ENCODE measurements at regions not wholly inside any gene's neighbourhood (a gene's known extent, or its start where the extent isn't known, plus 50 kb on each side); places are given as distances from the start of the nearest gene placed in this dataset.

DNA sequence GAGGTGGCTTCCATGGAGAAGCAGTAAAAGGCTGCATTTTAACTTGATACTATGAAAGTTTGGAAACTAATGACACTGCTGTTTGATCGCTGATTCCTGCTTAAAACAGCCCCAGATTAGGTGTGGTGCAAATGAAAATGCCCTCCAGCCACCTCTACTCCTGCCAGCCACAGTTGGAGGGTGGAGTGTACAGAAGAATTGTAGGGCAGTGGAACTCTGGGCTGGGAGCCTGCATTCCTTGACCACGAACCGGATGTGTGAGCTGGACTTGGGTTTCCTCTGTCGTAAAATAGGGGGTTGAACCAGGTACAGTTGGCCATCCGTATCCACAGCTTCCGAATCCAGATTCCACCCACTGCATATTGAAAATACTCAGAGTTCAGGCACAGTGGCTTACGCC is 84.6 kb upstream of the RFX8 start:
- TF ChIP-seq ZNF565 (CRISPR knock-in tag; conservative IDR thresholded peaks at IDR 0.05; ENCODE audit: low read depth), result no peak
- TF ChIP-seq, protein P1, sequence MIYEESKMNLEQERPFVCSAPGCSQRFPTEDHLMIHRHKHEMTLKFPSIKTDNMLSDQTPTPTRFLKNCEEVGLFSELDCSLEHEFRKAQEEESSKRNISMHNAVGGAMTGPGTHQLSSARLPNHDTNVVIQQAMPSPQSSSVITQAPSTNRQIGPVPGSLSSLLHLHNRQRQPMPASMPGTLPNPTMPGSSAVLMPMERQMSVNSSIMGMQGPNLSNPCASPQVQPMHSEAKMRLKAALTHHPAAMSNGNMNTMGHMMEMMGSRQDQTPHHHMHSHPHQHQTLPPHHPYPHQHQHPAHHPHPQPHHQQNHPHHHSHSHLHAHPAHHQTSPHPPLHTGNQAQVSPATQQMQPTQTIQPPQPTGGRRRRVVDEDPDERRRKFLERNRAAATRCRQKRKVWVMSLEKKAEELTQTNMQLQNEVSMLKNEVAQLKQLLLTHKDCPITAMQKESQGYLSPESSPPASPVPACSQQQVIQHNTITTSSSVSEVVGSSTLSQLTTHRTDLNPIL (CRISPR knock-in tag; IDR thresholded peaks at IDR 0.05; ENCODE audit: low read depth), result no peak
- no peak for TF ChIP-seq ARNTL (CRISPR knock-in tag; IDR thresholded peaks at IDR 0.05; ENCODE audit: borderline replicate concordance, low read depth)
- TF ChIP-seq ISL1 (CRISPR knock-in tag; IDR thresholded peaks at IDR 0.05), result no peak
- no peak for TF ChIP-seq RARB (CRISPR knock-in tag; IDR thresholded peaks at IDR 0.05)
- TF ChIP-seq, protein P2, sequence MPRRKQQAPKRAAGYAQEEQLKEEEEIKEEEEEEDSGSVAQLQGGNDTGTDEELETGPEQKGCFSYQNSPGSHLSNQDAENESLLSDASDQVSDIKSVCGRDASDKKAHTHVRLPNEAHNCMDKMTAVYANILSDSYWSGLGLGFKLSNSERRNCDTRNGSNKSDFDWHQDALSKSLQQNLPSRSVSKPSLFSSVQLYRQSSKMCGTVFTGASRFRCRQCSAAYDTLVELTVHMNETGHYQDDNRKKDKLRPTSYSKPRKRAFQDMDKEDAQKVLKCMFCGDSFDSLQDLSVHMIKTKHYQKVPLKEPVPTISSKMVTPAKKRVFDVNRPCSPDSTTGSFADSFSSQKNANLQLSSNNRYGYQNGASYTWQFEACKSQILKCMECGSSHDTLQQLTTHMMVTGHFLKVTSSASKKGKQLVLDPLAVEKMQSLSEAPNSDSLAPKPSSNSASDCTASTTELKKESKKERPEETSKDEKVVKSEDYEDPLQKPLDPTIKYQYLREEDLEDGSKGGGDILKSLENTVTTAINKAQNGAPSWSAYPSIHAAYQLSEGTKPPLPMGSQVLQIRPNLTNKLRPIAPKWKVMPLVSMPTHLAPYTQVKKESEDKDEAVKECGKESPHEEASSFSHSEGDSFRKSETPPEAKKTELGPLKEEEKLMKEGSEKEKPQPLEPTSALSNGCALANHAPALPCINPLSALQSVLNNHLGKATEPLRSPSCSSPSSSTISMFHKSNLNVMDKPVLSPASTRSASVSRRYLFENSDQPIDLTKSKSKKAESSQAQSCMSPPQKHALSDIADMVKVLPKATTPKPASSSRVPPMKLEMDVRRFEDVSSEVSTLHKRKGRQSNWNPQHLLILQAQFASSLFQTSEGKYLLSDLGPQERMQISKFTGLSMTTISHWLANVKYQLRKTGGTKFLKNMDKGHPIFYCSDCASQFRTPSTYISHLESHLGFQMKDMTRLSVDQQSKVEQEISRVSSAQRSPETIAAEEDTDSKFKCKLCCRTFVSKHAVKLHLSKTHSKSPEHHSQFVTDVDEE (CRISPR knock-in tag; IDR thresholded peaks at IDR 0.05), result no peak
- TF ChIP-seq, protein P3, sequence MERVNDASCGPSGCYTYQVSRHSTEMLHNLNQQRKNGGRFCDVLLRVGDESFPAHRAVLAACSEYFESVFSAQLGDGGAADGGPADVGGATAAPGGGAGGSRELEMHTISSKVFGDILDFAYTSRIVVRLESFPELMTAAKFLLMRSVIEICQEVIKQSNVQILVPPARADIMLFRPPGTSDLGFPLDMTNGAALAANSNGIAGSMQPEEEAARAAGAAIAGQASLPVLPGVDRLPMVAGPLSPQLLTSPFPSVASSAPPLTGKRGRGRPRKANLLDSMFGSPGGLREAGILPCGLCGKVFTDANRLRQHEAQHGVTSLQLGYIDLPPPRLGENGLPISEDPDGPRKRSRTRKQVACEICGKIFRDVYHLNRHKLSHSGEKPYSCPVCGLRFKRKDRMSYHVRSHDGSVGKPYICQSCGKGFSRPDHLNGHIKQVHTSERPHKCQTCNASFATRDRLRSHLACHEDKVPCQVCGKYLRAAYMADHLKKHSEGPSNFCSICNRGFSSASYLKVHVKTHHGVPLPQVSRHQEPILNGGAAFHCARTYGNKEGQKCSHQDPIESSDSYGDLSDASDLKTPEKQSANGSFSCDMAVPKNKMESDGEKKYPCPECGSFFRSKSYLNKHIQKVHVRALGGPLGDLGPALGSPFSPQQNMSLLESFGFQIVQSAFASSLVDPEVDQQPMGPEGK (CRISPR knock-in tag; IDR thresholded peaks at IDR 0.05; ENCODE audit: borderline replicate concordance), result no peak
- TF ChIP-seq SNAI2 (CRISPR knock-in tag; IDR thresholded peaks at IDR 0.05), result no peak
- no peak for TF ChIP-seq OSR1 (CRISPR knock-in tag; IDR thresholded peaks at IDR 0.05)
- no peak for TF ChIP-seq ZFP30 (CRISPR knock-in tag; IDR thresholded peaks at IDR 0.05)
- no peak for TF ChIP-seq TCF4 (CRISPR knock-in tag; IDR thresholded peaks at IDR 0.05; ENCODE audit: borderline replicate concordance)
